Calu3 (cell line): ENCODE measurements at regions not wholly inside any gene's neighbourhood (a gene's known extent, or its start where the extent isn't known, plus 50 kb on each side); places are given as distances from the start of the nearest gene placed in this dataset.

Experiments used
- BruUV-seq: library from RNA; stranded (reverse); fragments of 400-500 nt; replicated peaks from 2 replicates; lab custom pipeline; 2021; lab: Mats Ljungman, UMichigan
- CTCF ChIA-PET: fragments of 300-600 bp; sonication (Branson Sonifier 250); formaldehyde crosslinking; loops from one replicate; lab custom pipeline; 2022; ENCODE audit warnings: antibody characterized with exemption; lab: Charles Lee
- DNase-seq: peaks from one replicate; pipeline ENCODE4 v3.0.0; 2022
- H3K27ac Mint-ChIP-seq: one replicate; pipeline ENCODE4 v1.8.0; 2022; ENCODE audit warnings: mixed read lengths; ENCODE audit not compliant: unreplicated experiment
- H3K27me3 Mint-ChIP-seq: one replicate; pipeline ENCODE4 v1.8.0; 2022; ENCODE audit warnings: mixed read lengths; ENCODE audit not compliant: unreplicated experiment
- H3K36me3 Mint-ChIP-seq: one replicate; pipeline ENCODE4 v1.8.0; 2022; ENCODE audit warnings: mild to moderate bottlenecking, moderate library complexity, mixed read lengths; ENCODE audit not compliant: insufficient read depth, unreplicated experiment
- H3K4me1 Mint-ChIP-seq: one replicate; pipeline ENCODE4 v1.8.0; 2022; ENCODE audit warnings: mild to moderate bottlenecking, low read depth, mixed read lengths; ENCODE audit not compliant: unreplicated experiment
- H3K4me3 Mint-ChIP-seq: one replicate; pipeline ENCODE4 v1.8.0; 2022; ENCODE audit warnings: mild to moderate bottlenecking, low read depth, moderate library complexity, mixed read lengths; ENCODE audit not compliant: unreplicated experiment
- H3K9me3 Mint-ChIP-seq: one replicate; pipeline ENCODE4 v1.8.0; 2022; ENCODE audit warnings: low read depth, mixed read lengths; ENCODE audit not compliant: unreplicated experiment
- CTCF ChIP-seq: fragments of 200-600 bp; IDR thresholded peaks from one replicate; pipeline ENCODE4 v1.8.0; 2022; ENCODE audit warnings: antibody characterized with exemption; ENCODE audit not compliant: unreplicated experiment
- intact Hi-C: fragments of 100-400 bp; cut with micrococcal nuclease; formaldehyde crosslinking; loops from one replicate; pipeline ENCODE4 v1.10.0; 2022; ENCODE audit not compliant: unreplicated experiment

- no peaks in the 10 kb centered on the region for H3K36me3 Mint-ChIP-seq
- no peak overlapping the region for H3K27ac Mint-ChIP-seq
- no peaks in the 10 kb centered on the region for H3K4me1 Mint-ChIP-seq
- CTCF ChIA-PET = no interaction called here
- no peaks in the 10 kb centered on the region for H3K27me3 Mint-ChIP-seq
- no TSS peak for BruUV-seq
- H3K9me3 Mint-ChIP-seq = no peaks in the 10 kb centered on the region
- no peak for TF ChIP-seq CTCF
- no peak overlapping the region for H3K4me3 Mint-ChIP-seq
- no peak for DNase-seq
- intact Hi-C loops = no loop called here
Observed at GRCh38 chr12:19591951-19592350, 152.7 kb downstream of the AEBP2 start.

GRCh38 chr12:19596434-19597166 is 157.3 kb downstream of the AEBP2 start:
- no peak for TF ChIP-seq CTCF
- no peak for DNase-seq
- H3K4me3 Mint-ChIP-seq = no peak overlapping the region
- CTCF ChIA-PET = interaction anchor here (0.6 to 1.7 kb wide), 2 partner anchors 20 to 88 kb away, joined by 4 to 7 read pairs; no protein-coding TSS in a partner anchor
- no peaks in the 10 kb centered on the region for H3K9me3 Mint-ChIP-seq
- H3K27me3 Mint-ChIP-seq = no peaks in the 10 kb centered on the region
- no peak overlapping the region for H3K27ac Mint-ChIP-seq
- BruUV-seq = no TSS peak
- intact Hi-C loops = no loop called here
- H3K36me3 Mint-ChIP-seq = no peaks in the 10 kb centered on the region
- H3K4me1 Mint-ChIP-seq = no peaks in the 10 kb centered on the region

- Mint-ChIP-seq H3K4me1 (no peaks in the 10 kb centered on the region), H3K4me3 (no peak overlapping the region), H3K9me3 (no peaks in the 10 kb centered on the region), H3K27me3 (no peaks in the 10 kb centered on the region), H3K27ac (no peak overlapping the region), H3K36me3 (no peaks in the 10 kb centered on the region)
- no peak for TF ChIP-seq CTCF
- intact Hi-C loops = no loop called here
- no peak for DNase-seq
- CTCF ChIA-PET = interaction anchor here (0.6 kb wide), 1 partner anchor 87 kb away, joined by 7 read pairs; no protein-coding TSS in a partner anchor
- BruUV-seq = no TSS peak
Observed at GRCh38 chr12:19597167-19598026, 158.1 kb downstream of the AEBP2 start.

- no peak for DNase-seq
- Mint-ChIP-seq H3K27me3 (no peaks in the 10 kb centered on the region), H3K36me3 (no peaks in the 10 kb centered on the region), H3K9me3 (peaks cover 5% of the 10 kb centered on the region), H3K27ac (no peak overlapping the region), H3K4me3 (no peak overlapping the region), H3K4me1 (no peaks in the 10 kb centered on the region)
- BruUV-seq = no TSS peak
- CTCF ChIA-PET = interaction anchor here (0.6 kb wide), 1 partner anchor 259 kb away, joined by 3 read pairs; no protein-coding TSS in a partner anchor
- no peak for TF ChIP-seq CTCF
- intact Hi-C loops = no loop called here
Observed at GRCh38 chr12:19605720-19606119, 166.4 kb downstream of the AEBP2 start.
